Ishikawa (cell line): ENCODE measurements at regions not wholly inside any gene's neighbourhood (a gene's known extent, or its start where the extent isn't known, plus 50 kb on each side); places are given as distances from the start of the nearest gene placed in this dataset.

Experiments used
- CEBPB ChIP-seq: IDR thresholded peaks from 2 replicates; pipeline ENCODE4 v1.6.1; 2012
- CREB1 ChIP-seq: IDR thresholded peaks from 2 replicates; pipeline ENCODE4 v1.6.1; 2012; ENCODE audit warnings: low read depth
- EGR1 ChIP-seq: IDR thresholded peaks from 2 replicates; pipeline ENCODE4 v1.6.1; 2012
- EP300 ChIP-seq: IDR thresholded peaks from 2 replicates; pipeline ENCODE4 v1.6.1; 2012; ENCODE audit warnings: borderline replicate concordance
- FOXM1 ChIP-seq: IDR thresholded peaks from 2 replicates; pipeline ENCODE4 v1.6.1; 2012; ENCODE audit warnings: low read depth, borderline replicate concordance
- NFIC ChIP-seq: IDR thresholded peaks from 2 replicates; pipeline ENCODE4 v1.6.1; 2012
- RAD21 ChIP-seq: IDR thresholded peaks from 2 replicates; pipeline ENCODE4 v1.6.1; 2012; ENCODE audit warnings: low read depth
- TAF1 ChIP-seq: IDR thresholded peaks from 2 replicates; pipeline ENCODE4 v1.6.1; 2012; ENCODE audit warnings: low read depth, mild to moderate bottlenecking
- TCF12 ChIP-seq: IDR thresholded peaks from 2 replicates; pipeline ENCODE4 v1.6.1; 2012; ENCODE audit warnings: low read depth
- TEAD4 ChIP-seq: IDR thresholded peaks from 2 replicates; pipeline ENCODE4 v1.6.1; 2012
- YY1 ChIP-seq: IDR thresholded peaks from 2 replicates; pipeline ENCODE4 v1.6.1; 2012; ENCODE audit warnings: low read depth
- ZBTB7A ChIP-seq: IDR thresholded peaks from 2 replicates; pipeline ENCODE4 v1.6.1; 2012; ENCODE audit warnings: low read depth
- TF ChIP-seq, protein P1 (sequence below): IDR thresholded peaks from 2 replicates; pipeline ENCODE4 v1.6.1; 2012; ENCODE audit warnings: low read depth, mild to moderate bottlenecking
- TF ChIP-seq, protein P2 (sequence below): IDR thresholded peaks from 2 replicates; pipeline ENCODE4 v1.6.1; 2012
- TF ChIP-seq, protein P3 (sequence below): IDR thresholded peaks from 2 replicates; pipeline ENCODE4 v1.6.1; 2012

DNA sequence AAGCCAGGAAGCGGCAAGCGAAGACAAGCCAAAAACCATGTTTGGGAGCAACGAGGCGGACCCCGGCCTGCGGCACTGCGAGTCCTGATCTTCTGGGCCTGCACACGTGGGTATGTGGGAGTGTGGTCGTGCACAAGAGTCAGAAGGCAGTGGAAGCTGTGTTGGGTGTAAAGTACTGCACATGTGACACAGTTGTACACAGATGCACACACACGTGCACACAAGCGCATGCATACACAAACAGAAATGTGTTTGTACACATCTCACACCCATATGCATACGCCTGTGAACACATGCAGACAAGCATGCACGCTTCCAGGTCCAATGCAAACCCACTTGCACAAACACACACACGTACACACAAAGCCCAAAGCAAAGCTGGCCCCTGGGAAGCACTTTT is 52.6 kb upstream of the SLCO4A1 start:
- TF ChIP-seq TEAD4: no peak
- no peak for TF ChIP-seq ZBTB7A
- no peak for TF ChIP-seq NFIC
- TF ChIP-seq, protein P1, sequence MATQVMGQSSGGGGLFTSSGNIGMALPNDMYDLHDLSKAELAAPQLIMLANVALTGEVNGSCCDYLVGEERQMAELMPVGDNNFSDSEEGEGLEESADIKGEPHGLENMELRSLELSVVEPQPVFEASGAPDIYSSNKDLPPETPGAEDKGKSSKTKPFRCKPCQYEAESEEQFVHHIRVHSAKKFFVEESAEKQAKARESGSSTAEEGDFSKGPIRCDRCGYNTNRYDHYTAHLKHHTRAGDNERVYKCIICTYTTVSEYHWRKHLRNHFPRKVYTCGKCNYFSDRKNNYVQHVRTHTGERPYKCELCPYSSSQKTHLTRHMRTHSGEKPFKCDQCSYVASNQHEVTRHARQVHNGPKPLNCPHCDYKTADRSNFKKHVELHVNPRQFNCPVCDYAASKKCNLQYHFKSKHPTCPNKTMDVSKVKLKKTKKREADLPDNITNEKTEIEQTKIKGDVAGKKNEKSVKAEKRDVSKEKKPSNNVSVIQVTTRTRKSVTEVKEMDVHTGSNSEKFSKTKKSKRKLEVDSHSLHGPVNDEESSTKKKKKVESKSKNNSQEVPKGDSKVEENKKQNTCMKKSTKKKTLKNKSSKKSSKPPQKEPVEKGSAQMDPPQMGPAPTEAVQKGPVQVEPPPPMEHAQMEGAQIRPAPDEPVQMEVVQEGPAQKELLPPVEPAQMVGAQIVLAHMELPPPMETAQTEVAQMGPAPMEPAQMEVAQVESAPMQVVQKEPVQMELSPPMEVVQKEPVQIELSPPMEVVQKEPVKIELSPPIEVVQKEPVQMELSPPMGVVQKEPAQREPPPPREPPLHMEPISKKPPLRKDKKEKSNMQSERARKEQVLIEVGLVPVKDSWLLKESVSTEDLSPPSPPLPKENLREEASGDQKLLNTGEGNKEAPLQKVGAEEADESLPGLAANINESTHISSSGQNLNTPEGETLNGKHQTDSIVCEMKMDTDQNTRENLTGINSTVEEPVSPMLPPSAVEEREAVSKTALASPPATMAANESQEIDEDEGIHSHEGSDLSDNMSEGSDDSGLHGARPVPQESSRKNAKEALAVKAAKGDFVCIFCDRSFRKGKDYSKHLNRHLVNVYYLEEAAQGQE: no peak
- TF ChIP-seq YY1: no peak
- TF ChIP-seq FOXM1: no peak
- no peak for TF ChIP-seq CEBPB
- no peak for TF ChIP-seq TCF12
- TF ChIP-seq EGR1: no peak
- TF ChIP-seq RAD21: no peak
- TF ChIP-seq EP300: no peak
- TF ChIP-seq CREB1: no peak
- TF ChIP-seq, protein P2, sequence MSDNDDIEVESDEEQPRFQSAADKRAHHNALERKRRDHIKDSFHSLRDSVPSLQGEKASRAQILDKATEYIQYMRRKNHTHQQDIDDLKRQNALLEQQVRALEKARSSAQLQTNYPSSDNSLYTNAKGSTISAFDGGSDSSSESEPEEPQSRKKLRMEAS: no peak
- TF ChIP-seq, protein P3, sequence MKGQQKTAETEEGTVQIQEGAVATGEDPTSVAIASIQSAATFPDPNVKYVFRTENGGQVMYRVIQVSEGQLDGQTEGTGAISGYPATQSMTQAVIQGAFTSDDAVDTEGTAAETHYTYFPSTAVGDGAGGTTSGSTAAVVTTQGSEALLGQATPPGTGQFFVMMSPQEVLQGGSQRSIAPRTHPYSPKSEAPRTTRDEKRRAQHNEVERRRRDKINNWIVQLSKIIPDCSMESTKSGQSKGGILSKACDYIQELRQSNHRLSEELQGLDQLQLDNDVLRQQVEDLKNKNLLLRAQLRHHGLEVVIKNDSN: no peak
- no peak for TF ChIP-seq TAF1

DNA sequence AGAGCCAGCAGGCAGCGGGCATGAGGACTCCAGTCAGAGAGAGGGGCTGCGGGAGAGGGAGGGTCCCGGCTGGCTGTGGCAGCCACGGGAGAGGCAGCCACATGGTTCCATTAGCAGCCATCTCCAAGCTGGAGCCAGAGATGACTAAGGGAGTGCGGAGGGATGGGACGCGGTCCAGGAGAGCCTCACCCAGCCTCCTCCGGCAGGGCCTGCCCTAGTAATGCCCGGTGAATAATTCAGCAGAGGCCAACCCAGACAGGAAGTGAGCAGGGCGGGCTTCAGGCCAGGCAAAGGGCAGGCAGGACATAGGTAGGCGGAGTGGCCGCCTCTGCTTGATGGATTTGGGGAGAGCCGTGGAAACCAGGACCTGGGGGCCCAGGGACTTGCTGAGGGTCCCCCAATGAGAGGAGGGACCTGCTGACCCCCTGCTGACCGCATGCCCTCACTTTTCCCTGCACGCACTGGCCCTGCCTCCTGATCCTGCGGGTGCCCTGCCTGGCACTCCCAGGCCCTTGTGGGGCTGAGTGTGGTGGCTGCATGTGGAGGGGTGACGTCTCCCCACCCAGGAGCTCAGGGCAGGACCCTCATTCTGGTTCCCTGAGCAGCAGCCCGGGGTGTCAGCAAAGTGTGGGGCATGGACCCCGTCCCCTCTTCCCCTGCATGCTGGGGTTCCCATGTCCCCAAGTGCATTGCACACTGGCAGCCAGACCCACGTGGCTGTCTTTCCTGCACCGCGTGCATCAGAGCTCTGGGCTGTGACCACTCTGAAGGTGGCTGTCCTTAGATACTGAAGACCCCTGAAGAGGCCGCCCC is 51.8 kb upstream of the SLCO4A1 start:
- TF ChIP-seq YY1: no peak
- TF ChIP-seq EP300: no peak
- no peak for TF ChIP-seq CEBPB
- no peak for TF ChIP-seq RAD21
- TF ChIP-seq NFIC: no peak
- TF ChIP-seq EGR1: no peak
- TF ChIP-seq, protein P1: no peak
- TF ChIP-seq, protein P3: no peak
- TF ChIP-seq, protein P2: no peak
- no peak for TF ChIP-seq TCF12
- TF ChIP-seq FOXM1: no peak

DNA sequence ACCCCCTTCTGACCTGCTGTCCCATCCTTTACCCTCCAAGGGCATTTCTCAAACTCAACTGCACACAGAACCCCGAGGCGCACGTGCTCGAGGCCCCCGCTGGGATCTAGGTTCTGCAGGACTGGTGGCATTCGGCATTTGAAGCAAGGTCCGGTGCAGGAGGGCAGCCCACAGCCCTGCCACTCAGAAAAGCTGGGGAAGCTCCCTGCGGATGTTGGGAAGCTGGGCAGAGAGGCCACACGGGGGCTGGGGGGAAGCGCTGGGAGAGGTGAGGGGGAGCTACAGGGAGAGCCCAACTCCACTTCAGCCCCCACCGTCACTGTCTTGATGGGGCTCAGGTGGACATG is 51.2 kb upstream of the SLCO4A1 start:
- no peak for TF ChIP-seq CREB1
- no peak for TF ChIP-seq FOXM1

DNA sequence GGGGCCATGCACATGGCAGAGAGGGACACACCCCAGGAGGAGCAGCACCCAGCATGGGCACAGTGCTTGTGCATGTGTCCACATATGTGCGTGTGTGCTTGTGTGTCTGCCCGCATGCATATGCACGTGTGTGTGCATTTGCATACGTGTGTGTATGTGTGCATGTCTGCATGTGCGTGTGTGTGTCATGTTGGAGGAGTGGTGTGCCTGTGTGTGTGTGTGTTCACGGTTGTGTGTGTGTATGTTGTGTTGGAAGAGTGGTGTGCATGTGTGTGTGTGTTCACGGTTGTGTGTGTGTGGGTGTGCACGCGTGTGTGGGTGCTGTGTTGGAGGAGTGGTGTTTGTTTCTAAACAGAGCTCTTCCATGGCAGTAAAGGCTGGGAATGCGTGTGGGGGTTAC is 50.7 kb upstream of the SLCO4A1 start:
- TF ChIP-seq EP300 (no peak), TAF1 (no peak), FOXM1 (no peak), CEBPB (no peak), YY1 (no peak), ZBTB7A (no peak), TCF12 (no peak), EGR1 (no peak), CREB1 (no peak)
- TF ChIP-seq, protein P1: no peak
